GOT3 (cell line): ENCODE measurements at regions not wholly inside any gene's neighbourhood (a gene's known extent, or its start where the extent isn't known, plus 50 kb on each side); places are given as distances from the start of the nearest gene placed in this dataset.
"Not testable (repeated sequence)": the region's sequence is repeated elsewhere in the genome, so short reads cannot be mapped to it uniquely, and the experiment has no call there.

Source experiments
- DNase-seq: peaks from one replicate; lab custom pipeline; 2025; ENCODE audit warnings: mixed read lengths; lab: John Stamatoyannopoulos, UW

DNA sequence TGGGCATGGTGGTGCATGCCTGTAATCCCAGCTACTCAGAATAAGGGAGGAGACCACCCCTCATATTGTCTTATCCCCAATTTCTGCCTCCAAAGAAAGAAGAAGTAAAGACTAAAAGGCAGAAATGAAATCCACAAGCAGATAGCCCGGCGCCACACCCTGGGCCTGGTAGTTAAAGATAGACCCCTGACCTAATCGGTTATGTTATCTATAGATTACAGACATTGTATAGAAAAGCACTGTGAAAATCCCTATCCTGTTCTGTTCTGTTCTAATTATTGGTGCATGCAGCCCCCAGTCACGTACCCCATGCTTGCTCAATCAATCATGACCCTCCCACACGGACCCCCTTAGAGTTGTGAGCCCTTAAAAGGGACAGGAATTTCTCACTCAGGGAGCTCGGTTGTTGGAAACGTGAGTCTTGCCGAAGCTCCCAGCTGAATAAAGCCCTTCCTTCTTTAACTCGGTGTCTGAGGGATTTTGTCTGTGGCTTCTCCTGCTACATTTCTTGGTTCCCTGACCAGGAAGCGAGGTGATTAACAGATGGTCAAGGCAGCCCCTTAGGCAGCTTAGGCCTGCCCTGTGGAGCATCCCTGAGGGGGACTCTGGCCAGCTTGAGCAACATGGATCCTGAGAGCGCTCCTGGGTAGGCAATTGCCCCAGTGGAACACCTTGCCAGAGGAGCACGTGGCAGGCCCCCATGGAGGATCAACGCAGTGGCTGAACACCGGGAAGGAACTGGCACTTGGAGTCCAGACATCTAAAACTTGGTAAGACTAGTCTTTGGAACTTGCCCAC is 188.7 kb upstream of the NDUFV2 start:
- not testable (repeated sequence) for DNase-seq

DNA sequence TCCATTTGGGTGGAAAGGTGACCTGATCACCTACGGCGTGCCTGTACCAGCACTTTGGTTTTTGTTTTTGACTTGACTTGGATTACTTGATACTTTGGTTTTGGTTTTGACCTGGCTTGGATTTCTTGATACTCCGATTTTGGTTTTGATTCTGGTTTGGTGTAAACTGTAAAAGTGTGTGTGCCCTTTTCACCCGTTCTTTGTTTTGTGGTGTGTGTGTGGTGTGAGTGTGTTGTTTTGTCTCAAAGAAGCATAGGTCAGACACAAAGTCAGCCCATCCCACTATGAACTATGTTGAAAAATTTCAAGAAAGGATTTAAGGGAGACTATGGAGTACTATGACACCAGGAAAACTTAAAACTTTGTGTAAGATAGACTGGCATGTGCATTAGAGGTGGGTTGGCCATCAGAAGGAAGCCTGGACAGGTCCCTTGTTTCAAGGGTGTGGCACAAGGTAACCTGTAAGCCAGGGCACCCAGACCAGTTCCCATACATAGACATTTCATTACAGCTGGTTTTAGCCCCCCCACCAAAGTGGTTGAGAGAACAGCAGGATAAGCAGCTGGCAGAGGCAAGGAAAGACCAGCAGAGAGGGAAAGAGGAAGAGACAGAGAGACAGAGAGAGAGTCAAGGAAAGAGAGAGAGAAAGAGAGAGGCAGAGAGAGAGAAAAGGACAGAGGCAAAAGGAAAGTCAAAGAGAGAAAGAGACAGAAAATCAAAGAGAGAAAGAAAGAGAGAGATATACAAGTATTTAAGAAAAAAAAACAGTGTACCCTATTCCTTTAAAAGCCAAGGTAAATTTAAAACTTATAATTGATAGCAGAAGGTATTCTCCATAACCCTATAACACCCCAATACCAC is 187.9 kb upstream of the NDUFV2 start:
- DNase-seq = not testable (repeated sequence)

GRCh38 chr18:8920856-8921787 is 181.4 kb upstream of the NDUFV2 start:
- DNase-seq = not testable (repeated sequence)

- DNase-seq = no peak
Observed at GRCh38 chr18:8926464-8926863, 176.0 kb upstream of the NDUFV2 start.

DNA sequence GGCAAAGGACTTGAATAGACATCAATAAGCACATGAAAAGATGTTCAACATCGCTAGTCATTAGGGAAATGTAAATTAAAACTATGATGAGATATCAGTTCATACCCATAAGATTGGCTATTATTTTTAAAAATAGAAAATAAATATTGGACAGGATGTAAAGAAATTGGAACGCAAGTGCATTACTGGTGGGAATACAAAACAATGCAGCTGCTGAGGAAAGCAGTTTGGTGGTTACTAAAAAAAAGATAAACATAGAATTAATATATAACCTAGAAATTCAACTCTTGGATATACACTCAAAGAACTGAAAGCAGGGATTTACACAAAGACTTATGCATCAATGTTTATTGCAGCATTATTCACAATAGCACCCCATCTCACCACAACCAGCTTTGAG is 174.5 kb upstream of the NDUFV2 start:
- DNase-seq = no peak

DNA sequence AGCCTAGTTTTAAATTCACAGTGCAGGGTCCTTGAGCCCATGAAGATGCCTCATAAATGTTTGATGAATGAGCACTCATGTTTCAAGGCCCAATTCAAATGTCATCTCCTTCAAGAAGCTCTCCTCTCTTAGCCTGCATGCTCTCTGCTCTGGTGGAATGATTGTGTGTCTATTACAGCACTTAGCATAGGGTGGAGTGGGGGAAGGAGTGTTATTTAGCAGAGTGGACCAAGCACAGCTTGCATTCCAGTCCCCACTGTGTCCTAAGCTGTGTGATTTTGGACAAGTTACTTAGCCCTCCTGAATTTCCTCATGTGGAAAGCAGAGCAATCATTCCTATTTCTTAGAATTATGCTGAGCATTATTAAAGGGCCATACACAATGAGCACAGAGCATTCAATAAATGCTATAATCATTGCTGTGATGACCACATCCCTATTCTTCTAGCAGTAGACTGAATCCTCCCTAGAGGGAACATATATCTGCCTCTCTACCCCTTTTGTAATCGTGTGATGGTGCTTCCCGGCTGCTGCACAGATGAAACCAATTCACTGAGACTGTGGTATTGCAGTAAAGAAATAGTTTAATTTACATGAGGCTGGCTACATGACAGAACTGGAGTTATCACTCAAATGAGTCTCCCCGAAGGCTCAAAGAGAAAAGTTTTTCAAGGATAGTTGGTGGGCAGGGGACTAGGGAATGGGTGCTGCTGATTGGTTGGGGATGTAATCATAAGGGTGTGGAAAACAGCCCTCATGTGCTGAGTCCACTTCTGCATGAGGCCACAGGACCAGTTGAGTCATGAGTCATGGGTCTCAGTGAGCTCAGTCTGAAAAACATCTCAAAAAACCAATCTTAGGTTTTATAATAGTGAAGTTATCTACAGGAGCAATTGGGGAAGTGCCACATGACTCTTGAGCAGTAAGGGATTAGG is 173.4 kb upstream of the NDUFV2 start:
- DNase-seq = no peak

DNA sequence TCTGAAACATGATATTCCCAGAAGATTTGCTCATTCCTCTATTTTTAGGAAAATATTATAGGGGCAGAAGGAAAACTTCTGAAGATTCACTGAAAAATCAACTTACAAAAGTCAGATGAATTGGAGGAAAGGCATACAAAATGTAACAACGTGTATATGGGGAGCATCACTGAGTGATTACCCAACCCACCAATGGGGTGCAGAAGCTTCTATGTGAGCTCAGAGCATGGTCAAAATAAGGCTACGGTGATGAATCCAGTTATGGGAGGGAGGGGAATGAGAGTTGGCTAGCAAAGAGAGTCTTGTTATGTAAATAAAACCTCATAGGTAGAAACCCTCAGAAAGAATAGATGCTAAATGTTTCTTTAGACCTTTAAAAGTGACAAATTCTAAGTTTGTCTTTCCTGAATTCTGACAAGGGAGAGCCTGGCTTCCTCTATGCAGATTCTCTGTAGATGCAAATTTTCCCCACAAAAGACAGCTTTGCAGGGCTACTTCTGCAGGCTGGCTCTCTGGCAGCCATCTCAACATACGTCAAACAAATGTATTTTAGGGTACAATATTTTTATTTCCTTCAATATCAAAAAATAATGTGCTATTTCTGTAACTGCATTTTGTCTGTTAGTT is 171.4 kb upstream of the NDUFV2 start:
- DNase-seq = no peak

GRCh38 chr18:8932866-8933265 is 169.6 kb upstream of the NDUFV2 start:
- no peak for DNase-seq

DNA sequence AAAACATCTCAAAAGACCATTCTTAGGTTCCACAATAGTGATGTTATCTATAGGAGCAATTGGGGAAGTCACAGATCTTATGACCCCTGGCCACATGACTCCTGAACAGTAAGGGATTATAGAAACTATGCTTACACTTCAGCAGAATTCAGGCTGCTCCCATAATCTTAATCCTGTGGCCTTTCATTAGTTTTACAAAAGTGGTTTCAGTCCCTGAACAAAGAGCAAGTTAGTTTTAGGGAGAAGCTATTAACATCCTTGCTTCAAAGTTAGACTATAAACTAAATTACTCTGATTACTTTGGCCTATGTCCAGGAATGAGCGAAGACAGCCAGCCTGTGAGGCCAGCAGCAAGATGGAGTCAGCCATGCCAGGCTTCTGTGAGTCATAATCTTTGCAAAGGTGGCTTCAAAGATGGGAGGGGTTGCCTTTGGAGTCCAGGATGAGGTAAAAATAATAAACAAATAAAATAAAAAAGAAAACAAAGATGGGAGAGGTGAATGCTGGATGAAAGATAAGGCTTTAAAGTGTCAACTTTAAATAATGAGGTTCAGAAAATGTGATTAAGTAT is 168.7 kb upstream of the NDUFV2 start:
- DNase-seq = no peak

GRCh38 chr18:8935346-8935745 is 167.2 kb upstream of the NDUFV2 start:
- not testable (repeated sequence) for DNase-seq

DNA sequence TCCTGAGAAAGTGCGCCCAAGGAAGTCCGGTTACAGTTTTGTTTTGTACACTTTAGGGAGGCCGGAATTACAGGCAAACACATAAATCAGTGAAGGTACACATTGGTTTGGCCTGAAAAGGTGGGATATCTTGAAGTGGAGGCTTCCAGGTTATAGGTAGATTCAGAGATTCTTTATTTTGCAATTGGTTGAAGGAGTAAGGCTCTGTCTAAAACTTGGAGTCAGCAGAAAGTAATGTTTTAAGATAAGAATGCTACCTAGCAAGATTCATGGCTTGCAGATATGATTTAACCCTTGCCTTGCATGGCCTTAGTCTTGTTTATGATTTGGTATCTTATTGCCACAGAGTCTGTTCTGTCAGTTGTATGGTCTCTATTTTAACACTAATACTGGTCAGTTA is 165.9 kb upstream of the NDUFV2 start:
- no peak for DNase-seq

DNA sequence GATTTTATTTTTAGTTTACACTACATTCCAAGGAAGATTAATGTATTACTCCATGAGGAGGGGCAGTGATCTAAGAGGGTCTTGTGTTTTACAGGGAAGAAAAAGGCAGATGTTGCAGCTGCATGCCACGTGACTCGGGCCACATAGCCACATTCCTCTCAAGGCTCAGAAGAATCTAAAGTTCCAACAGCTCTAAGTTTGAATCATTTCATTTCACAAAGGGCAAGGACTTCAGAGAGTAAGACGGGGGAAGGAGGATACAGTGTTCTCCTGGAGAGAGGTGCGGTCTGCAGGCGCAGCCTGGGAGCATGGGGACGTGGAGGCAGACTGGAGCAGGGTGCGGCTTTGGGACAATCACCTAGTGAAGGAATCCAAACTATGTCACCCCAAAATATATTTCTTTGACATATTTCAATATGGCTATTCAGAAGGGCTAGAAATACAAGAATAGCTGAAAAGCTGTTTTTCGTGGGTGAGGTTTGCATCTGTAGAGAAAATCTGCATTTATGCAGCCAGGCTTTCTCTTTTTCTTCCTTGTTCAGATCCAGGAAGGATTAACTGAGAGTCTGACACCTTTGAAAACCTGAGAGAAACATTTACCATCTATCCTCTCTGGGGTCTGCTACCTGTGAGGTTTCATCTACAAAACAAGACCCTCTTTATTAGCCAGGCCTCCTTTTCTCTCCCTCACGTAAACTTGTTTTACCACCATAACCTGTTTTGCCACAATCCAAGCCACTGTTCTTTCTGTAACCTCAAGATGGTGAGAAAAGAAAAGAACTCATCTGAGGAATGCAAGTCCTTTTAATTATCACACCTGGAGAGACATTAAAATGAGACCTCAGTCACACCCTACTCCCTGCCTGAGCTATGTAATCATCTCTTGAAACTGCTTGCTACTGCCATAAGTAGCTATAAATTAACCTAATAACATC is 165.1 kb upstream of the NDUFV2 start:
- DNase-seq = no peak

DNA sequence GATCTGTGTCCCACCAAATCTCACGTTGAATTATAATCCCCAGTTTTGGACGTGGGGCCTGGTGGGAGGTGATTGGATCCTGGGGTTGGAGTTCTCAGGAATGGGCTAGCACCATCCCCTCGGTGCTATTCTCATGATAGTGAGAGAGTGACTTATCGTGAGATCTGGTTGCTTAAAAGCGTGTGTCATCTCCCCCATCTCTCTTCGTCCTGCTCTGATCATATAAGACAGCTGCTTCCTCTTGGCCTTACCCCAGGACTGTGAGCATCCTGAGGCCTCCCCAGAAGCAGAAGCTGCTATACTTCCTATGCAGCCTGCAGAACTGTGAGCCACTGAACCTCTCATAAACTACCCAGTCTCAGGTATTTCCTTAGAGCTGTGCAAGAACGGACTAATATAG is 163.7 kb upstream of the NDUFV2 start:
- no peak for DNase-seq

DNA sequence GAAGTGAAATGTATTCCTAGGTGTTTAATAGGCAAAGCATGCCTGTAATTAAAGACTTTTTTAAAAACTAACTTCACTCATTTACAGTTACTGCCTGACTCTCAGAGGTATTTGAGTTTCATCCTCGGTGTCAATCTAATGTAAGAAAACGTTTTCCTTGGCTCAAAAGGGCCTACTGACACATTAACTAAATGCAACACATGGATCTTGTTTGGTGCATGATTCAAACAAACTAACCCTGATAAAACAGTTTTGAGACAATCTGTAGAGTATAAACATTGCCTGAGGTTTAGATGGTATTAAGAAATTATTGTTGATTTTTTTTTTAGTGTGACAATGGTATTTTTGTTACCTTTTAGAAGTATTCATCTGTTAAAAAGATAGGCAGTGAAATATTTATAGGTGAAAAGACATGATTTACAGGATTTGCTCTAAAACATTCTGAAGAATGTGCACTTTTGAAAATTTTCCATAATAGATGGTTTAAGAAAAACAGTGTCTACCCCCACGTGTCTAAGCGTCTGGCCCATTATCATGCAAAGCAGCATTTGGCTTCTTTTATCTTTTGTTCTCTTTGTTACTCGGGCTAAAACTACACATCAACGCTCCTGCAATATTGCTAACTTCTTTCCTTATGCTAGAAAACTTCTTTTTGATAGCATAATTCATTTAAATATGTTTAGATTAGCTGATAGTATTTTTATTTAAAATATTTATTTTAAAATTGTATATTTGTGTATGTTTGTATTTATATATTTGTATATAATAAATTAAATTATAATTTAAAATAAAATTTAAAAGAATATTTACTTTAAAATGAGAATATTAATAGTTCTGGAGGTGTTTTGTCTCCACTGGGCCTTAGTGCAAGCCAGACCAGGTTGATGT is 160.2 kb upstream of the NDUFV2 start:
- DNase-seq = no peak

GRCh38 chr18:8942909-8943545 is 159.5 kb upstream of the NDUFV2 start:
- DNase-seq = no peak

DNA sequence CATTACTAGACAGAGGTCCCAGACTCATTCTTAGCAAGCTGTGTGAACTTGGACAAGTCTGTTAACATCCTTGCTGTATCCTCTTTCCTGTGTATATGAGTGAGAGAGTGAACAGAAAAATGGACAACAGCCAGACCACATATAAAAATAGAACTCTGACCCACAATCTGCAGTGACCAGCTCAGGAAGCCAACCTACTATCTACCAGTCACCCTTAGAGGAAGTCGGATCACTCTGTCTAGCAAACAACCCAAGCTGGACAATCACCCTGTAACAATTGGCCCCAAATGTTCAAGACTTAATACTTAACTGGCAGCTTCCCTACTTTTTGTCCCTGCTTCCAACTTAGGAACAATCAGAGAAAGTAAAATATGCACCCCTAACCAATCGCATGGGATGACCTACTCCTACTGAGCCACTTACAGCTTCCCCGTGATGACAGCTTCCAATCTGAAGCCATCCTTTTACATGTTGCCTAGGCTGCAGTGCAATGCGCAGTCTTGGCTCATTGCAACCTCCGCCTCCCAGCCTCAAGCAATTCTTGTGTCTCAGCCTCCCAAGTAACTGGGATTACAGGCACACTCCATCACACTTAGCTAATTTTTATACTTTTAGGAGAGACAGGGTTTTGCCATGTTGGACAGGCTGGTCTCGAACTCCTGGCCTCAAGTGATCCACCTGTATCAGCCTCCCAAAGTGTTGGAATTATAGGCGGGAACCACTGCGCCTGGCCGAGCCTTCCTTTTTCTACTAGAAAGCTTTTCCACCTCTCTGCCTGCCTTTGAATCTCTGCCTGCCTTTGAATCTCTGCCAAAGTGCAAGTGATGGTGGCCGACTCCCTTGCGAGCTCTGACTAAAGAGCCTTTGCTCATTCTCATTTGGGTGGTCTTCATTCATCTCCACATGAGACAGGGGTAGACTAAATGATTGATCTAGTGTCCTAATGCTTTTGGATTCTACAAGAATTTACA is 158.3 kb upstream of the NDUFV2 start:
- DNase-seq = no peak
